ENCODE measurements at regions not wholly inside any gene's neighbourhood (a gene's known extent, or its start where the extent isn't known, plus 50 kb on each side); places are given as distances from the start of the nearest gene placed in this dataset.
"Not testable (repeated sequence)": the region's sequence is repeated elsewhere in the genome, so short reads cannot be mapped to it uniquely, and the experiment has no call there.

DNA sequence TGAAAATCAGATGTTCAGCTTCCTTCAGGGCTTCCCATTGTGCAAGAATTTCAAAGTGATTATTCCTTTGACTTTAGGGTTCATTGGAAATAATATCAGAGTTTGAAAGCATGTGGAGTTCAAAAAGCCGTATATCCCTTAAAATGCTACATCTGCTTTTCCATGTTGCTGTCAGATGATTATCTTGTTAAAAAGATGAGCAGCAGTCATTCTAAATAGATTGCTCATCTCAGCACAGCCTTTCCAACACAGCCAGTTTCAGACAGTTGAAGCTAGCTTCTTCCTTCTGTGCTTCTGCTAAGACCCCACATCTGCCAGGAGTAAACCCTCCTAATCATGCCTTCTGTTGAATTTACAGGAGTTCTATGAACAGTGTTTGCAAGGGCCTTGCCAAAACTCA is 204.4 kb upstream of the PTER start:
- Histone ChIP-seq H3K4me3 (ENCODE audit: severe bottlenecking) (no peak overlapping the region), H3K36me3 (ENCODE audit: low read depth) (no peaks in the 10 kb centered on the region), H3K9me3 (ENCODE audit: severe bottlenecking) (no peaks in the 10 kb centered on the region), H3K4me1 (ENCODE audit: insufficient read depth, poor library complexity, severe bottlenecking) (no peaks in the 10 kb centered on the region), H3K27me3 (ENCODE audit: insufficient read depth, poor library complexity, severe bottlenecking) (no peaks in the 10 kb centered on the region), H3K27ac (ENCODE audit: poor library complexity, severe bottlenecking) (no peak overlapping the region)
- TF ChIP-seq, protein P1, sequence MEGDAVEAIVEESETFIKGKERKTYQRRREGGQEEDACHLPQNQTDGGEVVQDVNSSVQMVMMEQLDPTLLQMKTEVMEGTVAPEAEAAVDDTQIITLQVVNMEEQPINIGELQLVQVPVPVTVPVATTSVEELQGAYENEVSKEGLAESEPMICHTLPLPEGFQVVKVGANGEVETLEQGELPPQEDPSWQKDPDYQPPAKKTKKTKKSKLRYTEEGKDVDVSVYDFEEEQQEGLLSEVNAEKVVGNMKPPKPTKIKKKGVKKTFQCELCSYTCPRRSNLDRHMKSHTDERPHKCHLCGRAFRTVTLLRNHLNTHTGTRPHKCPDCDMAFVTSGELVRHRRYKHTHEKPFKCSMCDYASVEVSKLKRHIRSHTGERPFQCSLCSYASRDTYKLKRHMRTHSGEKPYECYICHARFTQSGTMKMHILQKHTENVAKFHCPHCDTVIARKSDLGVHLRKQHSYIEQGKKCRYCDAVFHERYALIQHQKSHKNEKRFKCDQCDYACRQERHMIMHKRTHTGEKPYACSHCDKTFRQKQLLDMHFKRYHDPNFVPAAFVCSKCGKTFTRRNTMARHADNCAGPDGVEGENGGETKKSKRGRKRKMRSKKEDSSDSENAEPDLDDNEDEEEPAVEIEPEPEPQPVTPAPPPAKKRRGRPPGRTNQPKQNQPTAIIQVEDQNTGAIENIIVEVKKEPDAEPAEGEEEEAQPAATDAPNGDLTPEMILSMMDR (IDR thresholded peaks at IDR 0.05; ENCODE audit: poor library complexity, severe bottlenecking) = no peak
- ATAC-seq (ENCODE audit: low read depth) (no peak), DNase-seq (ENCODE audit: low spot score) (no peak)

DNA sequence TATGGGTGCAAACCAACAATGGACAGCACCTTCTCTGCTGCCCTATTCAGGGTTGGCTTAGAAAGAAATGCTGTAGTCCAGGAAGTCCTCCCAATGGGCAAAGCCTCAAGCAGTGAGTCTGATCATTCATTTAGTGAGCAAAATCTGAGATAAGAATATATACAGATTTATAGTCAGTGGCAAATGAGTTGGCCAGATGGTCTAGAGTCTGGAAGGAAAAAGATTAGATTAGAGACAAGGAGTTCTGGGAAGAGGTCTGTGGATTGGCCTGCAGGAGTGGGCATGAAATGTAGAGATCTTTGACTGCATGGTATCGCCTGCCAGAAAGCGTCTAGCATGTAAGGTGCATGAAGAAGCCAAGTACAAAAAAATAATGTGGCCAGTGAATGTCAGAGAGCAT is 201.9 kb upstream of the PTER start:
- TF ChIP-seq, protein P1 (IDR thresholded peaks at IDR 0.05; ENCODE audit: poor library complexity, severe bottlenecking) = no peak
- H3K27me3 ChIP-seq (ENCODE audit: insufficient read depth, poor library complexity, severe bottlenecking) = no peaks in the 10 kb centered on the region
- DNase-seq (ENCODE audit: low spot score) = no peak
- no peak overlapping the region for H3K27ac ChIP-seq (ENCODE audit: poor library complexity, severe bottlenecking)
- H3K4me3 ChIP-seq (ENCODE audit: severe bottlenecking) = no peak overlapping the region
- ATAC-seq (ENCODE audit: low read depth) = no peak
- no peaks in the 10 kb centered on the region for H3K36me3 ChIP-seq (ENCODE audit: low read depth)
- H3K9me3 ChIP-seq (ENCODE audit: severe bottlenecking) = no peaks in the 10 kb centered on the region
- no peaks in the 10 kb centered on the region for H3K4me1 ChIP-seq (ENCODE audit: insufficient read depth, poor library complexity, severe bottlenecking)

DNA sequence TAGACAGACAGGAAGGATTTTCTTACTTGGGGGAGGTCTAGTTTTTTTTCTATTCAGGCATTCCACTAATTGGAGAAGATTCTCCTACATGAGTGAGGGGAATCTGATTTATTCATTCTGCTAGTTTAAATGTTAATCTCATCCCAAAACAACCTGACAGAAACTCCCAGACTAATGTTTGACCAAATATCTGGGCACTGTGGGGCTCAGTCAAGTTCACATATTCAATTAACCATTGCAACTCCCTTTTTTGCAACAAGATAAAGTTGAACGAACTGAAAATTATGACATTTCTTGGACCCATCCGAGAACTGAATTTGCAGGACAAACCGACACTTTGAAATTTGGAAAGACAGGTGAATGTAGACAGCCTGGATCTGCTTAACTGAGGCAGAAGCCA is 194.4 kb upstream of the PTER start:
- TF ChIP-seq, protein P1 (IDR thresholded peaks at IDR 0.05; ENCODE audit: poor library complexity, severe bottlenecking) = no peak
- Histone ChIP-seq H3K4me3 (ENCODE audit: severe bottlenecking) (no peak overlapping the region), H3K4me1 (ENCODE audit: insufficient read depth, poor library complexity, severe bottlenecking) (no peaks in the 10 kb centered on the region), H3K36me3 (ENCODE audit: low read depth) (no peaks in the 10 kb centered on the region), H3K27ac (ENCODE audit: poor library complexity, severe bottlenecking) (no peak overlapping the region), H3K27me3 (ENCODE audit: insufficient read depth, poor library complexity, severe bottlenecking) (no peaks in the 10 kb centered on the region), H3K9me3 (ENCODE audit: severe bottlenecking) (no peaks in the 10 kb centered on the region)
- DNase-seq (ENCODE audit: low spot score) (no peak), ATAC-seq (ENCODE audit: low read depth) (no peak)

DNA sequence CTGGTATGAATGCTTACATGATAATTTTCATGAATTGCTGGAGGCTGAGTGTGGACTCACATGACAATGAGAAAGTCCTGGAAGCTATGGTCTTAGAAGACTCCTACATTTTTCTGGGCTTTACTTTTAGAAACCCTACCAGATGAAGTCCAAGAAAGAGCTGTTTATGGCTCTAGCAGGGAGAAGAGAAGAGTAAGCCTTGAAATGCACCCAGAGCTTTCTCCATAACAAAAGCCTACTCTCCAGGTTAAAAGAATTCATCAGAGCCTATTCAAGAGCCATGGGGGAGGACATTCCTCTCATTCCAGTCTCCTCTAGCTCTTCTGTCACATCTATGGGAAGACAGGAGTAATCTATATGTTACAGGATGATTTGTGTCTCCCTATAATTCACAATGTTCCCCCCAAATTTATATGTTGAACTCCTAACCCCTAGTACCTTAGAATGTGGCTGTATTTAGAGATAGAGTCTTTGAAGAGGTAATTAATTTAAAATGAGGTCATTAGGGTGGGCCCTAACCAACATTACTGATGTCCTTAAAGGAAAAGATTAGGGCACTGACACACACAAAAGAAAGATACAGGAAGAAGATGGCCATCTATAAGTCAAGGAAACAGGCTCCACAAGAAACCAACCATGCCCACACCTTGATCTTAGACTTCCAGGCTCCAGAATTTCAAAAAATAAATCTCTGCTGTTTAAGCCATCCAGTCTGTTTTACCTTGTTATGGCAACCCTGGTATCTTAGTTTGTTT is 193.8 kb upstream of the PTER start:
- H3K4me3 ChIP-seq (ENCODE audit: severe bottlenecking) = no peak overlapping the region
- H3K27ac ChIP-seq (ENCODE audit: poor library complexity, severe bottlenecking) = no peak overlapping the region
- ATAC-seq (ENCODE audit: low read depth) = no peak
- TF ChIP-seq, protein P1 (IDR thresholded peaks at IDR 0.05; ENCODE audit: poor library complexity, severe bottlenecking) = no peak
- no peak for DNase-seq (ENCODE audit: low spot score)
- no peaks in the 10 kb centered on the region for H3K36me3 ChIP-seq (ENCODE audit: low read depth)
- no peaks in the 10 kb centered on the region for H3K27me3 ChIP-seq (ENCODE audit: insufficient read depth, poor library complexity, severe bottlenecking)
- H3K4me1 ChIP-seq (ENCODE audit: insufficient read depth, poor library complexity, severe bottlenecking) = no peaks in the 10 kb centered on the region
- H3K9me3 ChIP-seq (ENCODE audit: severe bottlenecking) = no peaks in the 10 kb centered on the region

DNA sequence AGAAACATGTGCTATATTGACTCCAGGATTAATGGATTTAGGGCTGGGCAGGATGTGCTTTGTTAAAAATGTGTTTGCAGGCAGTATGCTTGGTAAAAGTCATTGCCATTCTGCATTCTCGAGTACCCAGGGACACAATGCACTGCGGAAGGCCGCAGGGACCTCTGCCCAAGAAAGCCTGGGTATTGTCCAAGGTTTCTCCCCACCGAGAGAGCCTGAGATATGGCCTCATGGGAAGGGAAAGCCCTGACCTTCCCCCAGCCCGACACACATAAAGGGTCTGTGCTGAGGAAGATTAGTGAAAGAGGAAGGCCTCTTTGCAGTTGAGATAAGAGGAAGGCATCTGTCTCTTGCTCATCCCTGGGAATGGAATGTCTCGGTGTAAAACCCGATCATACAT is 186.7 kb upstream of the PTER start:
- H3K4me1 ChIP-seq (ENCODE audit: insufficient read depth, poor library complexity, severe bottlenecking); ATAC-seq (ENCODE audit: low read depth); H3K27ac ChIP-seq (ENCODE audit: poor library complexity, severe bottlenecking); H3K27me3 ChIP-seq (ENCODE audit: insufficient read depth, poor library complexity, severe bottlenecking); H3K9me3 ChIP-seq (ENCODE audit: severe bottlenecking); H3K4me3 ChIP-seq (ENCODE audit: severe bottlenecking); DNase-seq (ENCODE audit: low spot score); H3K36me3 ChIP-seq (ENCODE audit: low read depth): not testable (repeated sequence)

All from RWPE2 (cell line).